ENCODE measurements at regions not wholly inside any gene's neighbourhood (a gene's known extent, or its start where the extent isn't known, plus 50 kb on each side); places are given as distances from the start of the nearest gene placed in this dataset.

- no peak for TF ChIP-seq NFIC (IDR thresholded peaks at IDR 0.05)
- TF ChIP-seq REST (IDR thresholded peaks at IDR 0.05; ENCODE audit: low read depth): no peak
- no peak for TF ChIP-seq TAF1 (IDR thresholded peaks at IDR 0.05; ENCODE audit: low read depth)
- TF ChIP-seq YY1 (IDR thresholded peaks at IDR 0.05; ENCODE audit: low read depth): no peak
- no peak for TF ChIP-seq MAX (IDR thresholded peaks at IDR 0.05)
- no peak for TF ChIP-seq CEBPB (IDR thresholded peaks at IDR 0.05)
- no peak for TF ChIP-seq TEAD4 (IDR thresholded peaks at IDR 0.05)
- TF ChIP-seq RAD21 (IDR thresholded peaks at IDR 0.05; ENCODE audit: low read depth): no peak
- no peak for TF ChIP-seq EGR1 (IDR thresholded peaks at IDR 0.05)
- TF ChIP-seq TCF12 (IDR thresholded peaks at IDR 0.05; ENCODE audit: low read depth): no peak
- TF ChIP-seq CREB1 (IDR thresholded peaks at IDR 0.05; ENCODE audit: low read depth): no peak
- TF ChIP-seq FOXM1 (IDR thresholded peaks at IDR 0.05; ENCODE audit: borderline replicate concordance, low read depth): no peak
- TF ChIP-seq ZBTB7A (IDR thresholded peaks at IDR 0.05; ENCODE audit: low read depth): no peak
- no peak for TF ChIP-seq EP300 (IDR thresholded peaks at IDR 0.05; ENCODE audit: borderline replicate concordance)
- no peak for TF ChIP-seq USF1 (IDR thresholded peaks at IDR 0.05)
Measured at GRCh38 chr16:27728691-27729090, 178.7 kb downstream of the KATNIP start.

GRCh38 chr16:27729516-27730304 lies 179.8 kb downstream of the KATNIP start:
- TF ChIP-seq TEAD4 (IDR thresholded peaks at IDR 0.05) (no peak), NFIC (IDR thresholded peaks at IDR 0.05) (no peak), FOXM1 (IDR thresholded peaks at IDR 0.05; ENCODE audit: borderline replicate concordance, low read depth) (no peak), CEBPB (IDR thresholded peaks at IDR 0.05) (no peak), YY1 (IDR thresholded peaks at IDR 0.05; ENCODE audit: low read depth) (no peak), MAX (IDR thresholded peaks at IDR 0.05) (no peak), ZBTB7A (IDR thresholded peaks at IDR 0.05; ENCODE audit: low read depth) (no peak), EGR1 (IDR thresholded peaks at IDR 0.05) (no peak)

GRCh38 chr16:27730661-27731210 lies 180.8 kb downstream of the KATNIP start:
- TF ChIP-seq TEAD4 (IDR thresholded peaks at IDR 0.05) (no peak), REST (IDR thresholded peaks at IDR 0.05; ENCODE audit: low read depth) (no peak), USF1 (IDR thresholded peaks at IDR 0.05) (no peak), FOXM1 (IDR thresholded peaks at IDR 0.05; ENCODE audit: borderline replicate concordance, low read depth) (no peak), RAD21 (IDR thresholded peaks at IDR 0.05; ENCODE audit: low read depth) (no peak), MAX (IDR thresholded peaks at IDR 0.05) (no peak)

- TF ChIP-seq ZBTB7A (IDR thresholded peaks at IDR 0.05; ENCODE audit: low read depth) (no peak), USF1 (IDR thresholded peaks at IDR 0.05) (no peak), REST (IDR thresholded peaks at IDR 0.05; ENCODE audit: low read depth) (no peak), EGR1 (IDR thresholded peaks at IDR 0.05) (no peak), MAX (IDR thresholded peaks at IDR 0.05) (no peak), TEAD4 (IDR thresholded peaks at IDR 0.05) (no peak), TCF12 (IDR thresholded peaks at IDR 0.05; ENCODE audit: low read depth) (no peak), CREB1 (IDR thresholded peaks at IDR 0.05; ENCODE audit: low read depth) (no peak), YY1 (IDR thresholded peaks at IDR 0.05; ENCODE audit: low read depth) (no peak), TAF1 (IDR thresholded peaks at IDR 0.05; ENCODE audit: low read depth) (no peak), FOXM1 (IDR thresholded peaks at IDR 0.05; ENCODE audit: borderline replicate concordance, low read depth) (no peak), NFIC (IDR thresholded peaks at IDR 0.05) (no peak), EP300 (IDR thresholded peaks at IDR 0.05; ENCODE audit: borderline replicate concordance) (no peak), CEBPB (IDR thresholded peaks at IDR 0.05) (no peak), RAD21 (IDR thresholded peaks at IDR 0.05; ENCODE audit: low read depth) (no peak)
Measured at GRCh38 chr16:27735031-27735430, 185.1 kb downstream of the KATNIP start.
